ENCODE measurements at regions not wholly inside any gene's neighbourhood (a gene's known extent, or its start where the extent isn't known, plus 50 kb on each side); places are given as distances from the start of the nearest gene placed in this dataset.

DNA sequence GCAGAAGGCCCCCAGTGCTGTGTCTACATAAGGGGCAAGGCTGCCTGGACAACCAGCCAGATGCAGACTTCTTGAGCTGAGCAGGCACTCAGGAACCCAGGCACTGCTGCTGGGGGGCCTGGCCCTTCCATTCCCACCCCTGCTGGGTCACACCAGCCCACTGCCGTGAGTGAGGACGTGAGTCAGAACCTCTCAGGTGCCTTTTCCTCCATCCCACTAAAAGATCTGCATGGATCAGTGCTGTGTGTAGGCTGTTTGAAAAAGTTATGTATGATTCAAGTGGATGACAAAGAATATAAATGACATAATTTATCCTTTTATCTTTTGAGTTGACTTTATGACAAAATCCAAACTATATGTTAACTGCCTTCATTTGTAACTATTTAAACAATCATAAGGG is 499.3 kb downstream of the INHBA start:
- no peak overlapping the region for H3K4me3 ChIP-seq (ENCODE audit: low read depth, low read length)
- no peak for TF ChIP-seq CTCF (IDR thresholded peaks at IDR 0.05; ENCODE audit: low read depth, low read length)

DNA sequence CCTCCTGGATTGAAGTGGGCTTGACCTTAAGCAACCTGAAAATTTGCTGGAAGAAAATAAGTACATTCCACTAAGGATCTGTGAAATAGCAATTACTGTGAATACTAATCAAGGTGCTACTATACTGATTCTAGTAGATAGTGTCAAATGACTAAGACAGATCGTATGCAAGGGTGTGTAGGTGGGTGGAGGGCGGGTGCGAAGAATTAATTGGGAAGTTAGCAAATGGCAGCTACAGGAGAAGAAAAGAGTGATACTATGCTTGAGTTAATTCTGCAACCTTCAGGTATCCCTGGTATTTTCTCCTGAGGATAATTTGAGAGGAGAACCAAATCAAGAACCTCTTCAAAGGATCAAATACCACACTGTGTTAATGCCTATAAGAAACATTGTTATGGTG is 501.9 kb downstream of the INHBA start:
- TF ChIP-seq CTCF (IDR thresholded peaks at IDR 0.05; ENCODE audit: low read depth, low read length): no peak
- no peak overlapping the region for H3K4me3 ChIP-seq (ENCODE audit: low read depth, low read length)

GRCh38 chr7:41199136-41199535 is 503.8 kb downstream of the INHBA start:
- no peak for TF ChIP-seq CTCF (IDR thresholded peaks at IDR 0.05; ENCODE audit: low read depth, low read length)

GRCh38 chr7:41198502-41198901 is 504.4 kb downstream of the INHBA start:
- H3K4me3 ChIP-seq (ENCODE audit: low read depth, low read length): no peak overlapping the region
- no peak for TF ChIP-seq CTCF (IDR thresholded peaks at IDR 0.05; ENCODE audit: low read depth, low read length)

More at GRCh38 chr7:41199136-41199535, 503.8 kb downstream of the INHBA start:
- H3K4me3 ChIP-seq (ENCODE audit: low read depth, low read length): no peak overlapping the region

- TF ChIP-seq CTCF (IDR thresholded peaks at IDR 0.05; ENCODE audit: low read depth, low read length): no peak
- no peak overlapping the region for H3K4me3 ChIP-seq (ENCODE audit: low read depth, low read length)
Measured at GRCh38 chr7:41197769-41198168, 505.1 kb downstream of the INHBA start.

GRCh38 chr7:41193738-41194282 is 509.1 kb downstream of the INHBA start:
- TF ChIP-seq CTCF (IDR thresholded peaks at IDR 0.05; ENCODE audit: low read depth, low read length): no peak
- no peak overlapping the region for H3K4me3 ChIP-seq (ENCODE audit: low read depth, low read length)

DNA sequence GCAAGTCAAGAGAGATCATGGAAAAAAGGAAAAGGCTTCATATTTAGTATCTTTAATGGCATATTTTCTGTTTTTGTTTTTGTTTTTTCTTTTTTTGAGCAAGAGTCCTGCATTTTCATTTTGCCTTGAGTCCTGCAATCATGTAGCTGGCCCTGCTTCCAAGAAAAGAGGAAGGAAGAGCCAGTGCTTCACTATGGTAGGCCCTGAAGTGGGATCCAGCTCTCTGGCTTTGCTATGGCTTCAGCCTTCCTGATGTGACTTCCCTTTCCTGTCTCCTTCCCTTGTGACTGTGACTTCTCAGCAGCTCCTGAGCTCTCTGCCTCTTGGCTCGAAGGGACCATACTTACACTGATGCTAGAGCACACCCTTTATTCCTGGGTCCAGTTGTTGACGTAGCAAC is 512.3 kb downstream of the INHBA start:
- no peak for TF ChIP-seq CTCF (IDR thresholded peaks at IDR 0.05; ENCODE audit: low read depth, low read length)
- H3K4me3 ChIP-seq (ENCODE audit: low read depth, low read length): no peak overlapping the region

All from WI38 (cell line).